NB4 (cell line): ENCODE measurements at regions not wholly inside any gene's neighbourhood (a gene's known extent, or its start where the extent isn't known, plus 50 kb on each side); places are given as distances from the start of the nearest gene placed in this dataset.

Experiments used
- DNase-seq: peaks from one replicate; pipeline ENCODE4 v3.0.0; 2010; ENCODE audit warnings: low read depth
- H3K4me3 ChIP-seq: one replicate; pipeline ENCODE4 v1.5.1; 2011; ENCODE audit warnings: mild to moderate bottlenecking, low read depth, low read length, moderate library complexity
- MYC ChIP-seq: IDR thresholded peaks from 2 replicates; pipeline ENCODE4 v1.6.1; 2011; ENCODE audit warnings: low read depth, low read length
- POLR2A ChIP-seq: IDR thresholded peaks from 2 replicates; pipeline ENCODE4 v1.6.1; 2011; ENCODE audit warnings: mild to moderate bottlenecking; ENCODE audit not compliant: insufficient read length; ENCODE audit errors: extremely low read depth
- TF ChIP-seq, protein P1 (sequence below): IDR thresholded peaks from one replicate; pipeline ENCODE4 v1.5.1; 2012; ENCODE audit warnings: low read depth, low read length
- TF ChIP-seq, protein P2 (sequence below): IDR thresholded peaks from 2 replicates; pipeline ENCODE4 v1.6.1; 2011; ENCODE audit warnings: low read depth, low read length

DNA sequence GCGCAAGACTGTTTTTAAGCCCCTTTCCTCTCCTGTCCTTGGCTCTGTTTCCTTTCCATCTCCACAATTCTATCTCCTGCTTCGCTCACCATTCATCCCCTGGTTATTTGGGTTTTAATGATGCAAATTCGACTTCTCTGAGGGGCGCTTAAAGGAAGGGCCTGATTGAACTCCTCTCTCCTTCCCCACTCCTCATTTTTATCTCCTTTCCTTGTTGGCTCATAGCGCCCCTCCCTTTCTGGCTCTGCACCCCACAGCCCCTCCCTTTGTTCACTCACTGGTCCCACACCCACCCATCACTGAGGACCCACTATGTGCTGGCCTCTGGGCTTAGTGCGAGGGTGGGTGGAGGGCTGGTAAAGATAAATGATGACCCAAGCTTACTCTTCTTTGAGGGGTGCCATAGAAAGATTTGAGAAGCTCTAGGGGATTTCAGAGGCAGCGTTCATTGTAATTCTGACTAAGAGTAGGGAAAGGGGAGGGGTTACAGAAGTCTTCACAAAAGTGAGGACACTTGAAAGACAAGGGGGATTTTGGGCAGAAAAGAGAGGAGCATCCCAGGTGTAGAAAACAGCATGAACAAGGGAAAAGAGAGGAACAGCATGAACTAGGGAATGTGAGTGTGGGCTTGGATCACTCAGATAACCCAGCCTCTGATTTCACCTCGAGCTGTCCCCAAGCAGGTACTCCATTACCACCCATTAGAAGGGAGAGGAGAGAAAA is 507.8 kb downstream of the CD83 start:
- no peak for DNase-seq
- no peak for TF ChIP-seq MYC
- no peak for TF ChIP-seq POLR2A
- TF ChIP-seq, protein P1, sequence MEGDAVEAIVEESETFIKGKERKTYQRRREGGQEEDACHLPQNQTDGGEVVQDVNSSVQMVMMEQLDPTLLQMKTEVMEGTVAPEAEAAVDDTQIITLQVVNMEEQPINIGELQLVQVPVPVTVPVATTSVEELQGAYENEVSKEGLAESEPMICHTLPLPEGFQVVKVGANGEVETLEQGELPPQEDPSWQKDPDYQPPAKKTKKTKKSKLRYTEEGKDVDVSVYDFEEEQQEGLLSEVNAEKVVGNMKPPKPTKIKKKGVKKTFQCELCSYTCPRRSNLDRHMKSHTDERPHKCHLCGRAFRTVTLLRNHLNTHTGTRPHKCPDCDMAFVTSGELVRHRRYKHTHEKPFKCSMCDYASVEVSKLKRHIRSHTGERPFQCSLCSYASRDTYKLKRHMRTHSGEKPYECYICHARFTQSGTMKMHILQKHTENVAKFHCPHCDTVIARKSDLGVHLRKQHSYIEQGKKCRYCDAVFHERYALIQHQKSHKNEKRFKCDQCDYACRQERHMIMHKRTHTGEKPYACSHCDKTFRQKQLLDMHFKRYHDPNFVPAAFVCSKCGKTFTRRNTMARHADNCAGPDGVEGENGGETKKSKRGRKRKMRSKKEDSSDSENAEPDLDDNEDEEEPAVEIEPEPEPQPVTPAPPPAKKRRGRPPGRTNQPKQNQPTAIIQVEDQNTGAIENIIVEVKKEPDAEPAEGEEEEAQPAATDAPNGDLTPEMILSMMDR, result no peak

DNA sequence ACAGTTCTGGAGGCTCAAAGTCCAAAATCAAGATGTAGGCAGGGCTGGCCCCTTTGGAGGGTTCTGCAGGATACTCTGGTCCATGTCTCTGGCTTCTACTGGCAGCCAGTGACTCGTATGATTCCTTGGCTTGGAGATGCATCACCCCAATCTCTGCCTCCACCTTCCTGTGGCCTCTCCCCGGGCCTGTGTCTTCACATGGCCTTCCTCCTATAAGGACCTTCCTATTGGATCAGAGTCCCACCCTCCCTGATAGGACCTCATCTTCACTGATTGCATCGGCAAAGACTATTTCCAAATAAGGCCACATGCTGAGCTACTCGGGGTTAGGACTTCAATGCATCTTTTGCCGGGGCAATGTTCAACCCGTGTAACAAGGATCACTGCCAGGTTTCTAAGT is 509.0 kb downstream of the CD83 start:
- no peak overlapping the region for H3K4me3 ChIP-seq
- DNase-seq, result no peak
- TF ChIP-seq, protein P1, result no peak
- TF ChIP-seq, protein P2, sequence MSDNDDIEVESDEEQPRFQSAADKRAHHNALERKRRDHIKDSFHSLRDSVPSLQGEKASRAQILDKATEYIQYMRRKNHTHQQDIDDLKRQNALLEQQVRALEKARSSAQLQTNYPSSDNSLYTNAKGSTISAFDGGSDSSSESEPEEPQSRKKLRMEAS, result no peak
- TF ChIP-seq POLR2A, result no peak
- no peak for TF ChIP-seq MYC

More for the DNA sequence above, 507.8 kb downstream of the CD83 start:
- H3K4me3 ChIP-seq, result no peak overlapping the region

DNA sequence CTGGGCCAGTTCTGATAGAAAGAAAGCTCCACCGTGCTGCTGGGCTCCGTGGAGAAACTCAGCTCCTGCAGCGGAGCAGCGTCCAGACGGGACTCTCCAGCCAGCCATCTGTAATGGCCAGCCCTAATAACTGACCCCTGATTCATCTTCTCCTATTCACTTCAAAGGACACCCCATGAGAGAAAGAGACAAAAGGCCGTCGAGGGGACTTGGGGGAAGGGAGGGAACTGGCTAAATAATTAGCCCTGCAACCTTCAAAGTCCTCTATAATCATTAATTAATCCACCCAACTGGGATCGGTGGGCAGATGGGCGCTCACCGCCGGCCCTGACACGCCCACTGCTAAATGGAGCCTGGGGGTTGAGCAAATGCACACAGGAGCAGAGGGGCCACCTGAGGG is 512.4 kb downstream of the CD83 start:
- no peak for DNase-seq
- no peak overlapping the region for H3K4me3 ChIP-seq
- TF ChIP-seq POLR2A, result no peak
- TF ChIP-seq MYC, result no peak
- TF ChIP-seq, protein P1, result no peak
- TF ChIP-seq, protein P2, result no peak

DNA sequence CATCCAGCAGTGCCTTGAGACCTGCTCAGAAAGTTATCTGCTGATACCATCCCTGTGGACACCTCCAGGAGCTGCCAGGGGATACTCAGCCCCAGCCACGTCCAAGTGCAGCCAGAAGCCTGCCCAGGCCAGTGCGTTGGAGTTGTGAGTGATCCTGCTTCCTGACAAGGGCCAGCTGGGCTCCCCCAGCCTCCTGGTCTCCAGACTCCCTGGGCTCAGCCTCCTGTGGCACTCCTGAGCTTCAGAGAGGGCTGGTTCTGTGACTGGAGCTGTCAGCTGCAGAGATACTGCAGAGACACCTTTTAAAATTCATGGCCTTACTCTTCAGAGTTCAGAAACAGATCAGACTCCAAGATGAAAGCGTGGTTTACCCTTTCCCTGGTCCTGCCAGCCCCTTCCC is 515.9 kb downstream of the CD83 start:
- TF ChIP-seq, protein P2, result no peak
- TF ChIP-seq POLR2A (no peak), MYC (no peak)
- TF ChIP-seq, protein P1, result no peak
- DNase-seq, result no peak

DNA sequence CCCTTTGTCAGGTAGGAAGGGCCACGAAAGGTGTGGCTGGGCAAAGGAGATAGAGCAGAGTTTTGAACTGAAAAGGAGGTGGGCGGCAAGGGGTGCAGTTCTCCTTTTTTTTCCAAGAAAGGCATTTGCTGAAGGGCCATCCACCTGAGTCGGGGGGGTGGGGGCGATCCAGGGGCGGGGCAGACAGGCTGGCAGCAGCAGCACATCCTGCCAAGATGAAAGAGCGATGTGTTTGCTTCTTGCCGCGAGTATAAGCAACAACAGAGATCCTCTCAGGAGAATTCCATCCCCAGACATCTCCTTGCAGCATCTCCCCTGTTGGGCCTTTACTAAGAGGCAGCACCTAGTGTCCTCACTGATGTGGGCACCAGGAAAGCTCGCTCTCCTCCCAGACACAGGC is 516.5 kb downstream of the CD83 start:
- H3K4me3 ChIP-seq, result no peak overlapping the region
- TF ChIP-seq POLR2A, result no peak
- TF ChIP-seq, protein P2, result no peak
- no peak for TF ChIP-seq MYC
- TF ChIP-seq, protein P1, result no peak
- DNase-seq, result no peak

More for the DNA sequence above, 515.9 kb downstream of the CD83 start:
- no peak overlapping the region for H3K4me3 ChIP-seq

DNA sequence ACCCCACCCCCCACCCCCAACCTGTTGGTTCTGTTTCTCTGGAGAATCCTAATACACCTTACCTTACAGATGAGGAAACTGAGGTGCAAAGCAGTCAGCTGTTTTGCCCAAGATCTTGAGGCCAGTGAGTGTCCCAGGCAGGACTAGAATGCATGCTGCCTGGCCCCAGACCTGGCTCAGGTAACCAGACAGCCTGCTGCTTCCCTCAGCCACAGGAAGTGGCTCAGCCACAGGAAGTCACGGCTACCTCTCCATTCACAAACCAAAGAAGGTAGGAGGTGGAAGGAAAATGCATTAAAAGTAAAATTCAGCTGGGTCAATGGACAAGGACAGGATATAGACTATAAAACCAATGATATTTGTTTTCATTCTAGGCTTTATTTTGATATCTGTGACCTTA is 517.6 kb downstream of the CD83 start:
- no peak for DNase-seq
- no peak overlapping the region for H3K4me3 ChIP-seq
- TF ChIP-seq, protein P1, result no peak
- TF ChIP-seq POLR2A (no peak), MYC (no peak)
- TF ChIP-seq, protein P2, result no peak
